SK-N-SH treated with all-trans-retinoic acid at 6 μM for 48 hours (cell line): ENCODE measurements at regions not wholly inside any gene's neighbourhood (a gene's known extent, or its start where the extent isn't known, plus 50 kb on each side); places are given as distances from the start of the nearest gene placed in this dataset.

Experiments used
- ATAC-seq: fragments of 200-7000 bp; cut with Tn5 transposase; 3 replicates; pipeline ENCODE4 v1.9.1; 2020; ENCODE audit warnings: mild to moderate bottlenecking, moderate library complexity
- ARNTL ChIP-seq: fragments of 450-650 bp; formaldehyde crosslinking; IDR thresholded peaks from 2 replicates; pipeline ENCODE4 v1.5.0; 2020; ENCODE audit warnings: low read depth, mild to moderate bottlenecking, moderate library complexity, borderline replicate concordance
- BACH2 ChIP-seq: fragments of 250-450 bp; sonication (Bioruptor Pico); IDR thresholded peaks from 2 replicates; pipeline ENCODE4 v1.9.0; 2021; ENCODE audit warnings: mild to moderate bottlenecking, borderline replicate concordance
- CREB5 ChIP-seq: fragments of 250-450 bp; sonication (Bioruptor Pico); IDR thresholded peaks from 2 replicates; pipeline ENCODE4 v1.5.1; 2020; ENCODE audit warnings: low read depth, mild to moderate bottlenecking, moderate library complexity
- CSDC2 ChIP-seq: fragments of 250-450 bp; sonication (Bioruptor Pico); IDR thresholded peaks from 2 replicates; pipeline ENCODE4 v1.5.0; 2020; ENCODE audit warnings: mild to moderate bottlenecking, moderate library complexity
- CSRNP3 ChIP-seq: fragments of 250-450 bp; sonication (Bioruptor Pico); IDR thresholded peaks from 2 replicates; pipeline ENCODE4 v1.5.1; 2021; ENCODE audit warnings: mild to moderate bottlenecking, moderate library complexity
- ESRRG ChIP-seq: fragments of 250-450 bp; sonication (Bioruptor Pico); IDR thresholded peaks from 2 replicates; pipeline ENCODE4 v1.6.1; 2021; ENCODE audit warnings: mild to moderate bottlenecking
- GLIS3 ChIP-seq: fragments of 250-450 bp; sonication (Bioruptor Pico); IDR thresholded peaks from 2 replicates; pipeline ENCODE4 v1.5.0; 2020; ENCODE audit warnings: mild to moderate bottlenecking, moderate library complexity
- ISL1 ChIP-seq: fragments of 250-450 bp; sonication (Bioruptor Pico); IDR thresholded peaks from 2 replicates; pipeline ENCODE4 v2.1.2; 2022; ENCODE audit warnings: mild to moderate bottlenecking, moderate library complexity
- PATZ1 ChIP-seq: fragments of 250-450 bp; sonication (Bioruptor Pico); IDR thresholded peaks from 2 replicates; pipeline ENCODE4 v1.8.0; 2020; ENCODE audit warnings: mild to moderate bottlenecking, moderate library complexity, borderline replicate concordance
- PPARA ChIP-seq: fragments of 250-450 bp; sonication (Bioruptor Pico); IDR thresholded peaks from 2 replicates; pipeline ENCODE4 v1.5.0; 2020; ENCODE audit warnings: mild to moderate bottlenecking, borderline replicate concordance
- RARB ChIP-seq: fragments of 250-450 bp; sonication (Bioruptor Pico); IDR thresholded peaks from 2 replicates; pipeline ENCODE4 v1.8.0; 2021; ENCODE audit warnings: mild to moderate bottlenecking, moderate library complexity
- SNAI2 ChIP-seq: fragments of 250-450 bp; sonication (Bioruptor Pico); IDR thresholded peaks from 2 replicates; pipeline ENCODE4 v1.5.0; 2020; ENCODE audit warnings: mild to moderate bottlenecking, moderate library complexity
- TCF4 ChIP-seq: fragments of 250-450 bp; sonication (Bioruptor Pico); IDR thresholded peaks from 2 replicates; pipeline ENCODE4 v1.8.0; 2021; ENCODE audit warnings: mild to moderate bottlenecking, moderate library complexity, borderline replicate concordance
- TOX ChIP-seq: fragments of 250-450 bp; sonication (Bioruptor Pico); IDR thresholded peaks from 2 replicates; pipeline ENCODE4 v1.8.0; 2021; ENCODE audit warnings: mild to moderate bottlenecking, moderate library complexity, borderline replicate concordance
- TSHZ2 ChIP-seq: fragments of 250-450 bp; sonication (Bioruptor Pico); IDR thresholded peaks from 2 replicates; pipeline ENCODE4 v1.5.0; 2020; ENCODE audit warnings: mild to moderate bottlenecking, moderate library complexity
- ZC3H10 ChIP-seq: fragments of 250-450 bp; sonication (Bioruptor Pico); IDR thresholded peaks from 2 replicates; pipeline ENCODE4 v1.5.1; 2021; ENCODE audit warnings: mild to moderate bottlenecking, moderate library complexity
- ZFP3 ChIP-seq: fragments of 250-450 bp; sonication (Bioruptor Pico); IDR thresholded peaks from 2 replicates; pipeline ENCODE4 v1.5.0; 2020; ENCODE audit warnings: mild to moderate bottlenecking, moderate library complexity
- ZFP30 ChIP-seq: fragments of 450-650 bp; formaldehyde crosslinking; IDR thresholded peaks from 2 replicates; pipeline ENCODE4 v1.5.0; 2022; ENCODE audit warnings: mild to moderate bottlenecking, moderate library complexity
- ZNF565 ChIP-seq: fragments of 450-650 bp; formaldehyde crosslinking; conservative IDR thresholded peaks from 2 replicates; pipeline ENCODE4 v1.5.0; 2020; ENCODE audit warnings: low read depth, mild to moderate bottlenecking, moderate library complexity
- ZNF70 ChIP-seq: fragments of 450-650 bp; formaldehyde crosslinking; IDR thresholded peaks from 2 replicates; pipeline ENCODE4 v1.5.0; 2020; ENCODE audit warnings: mild to moderate bottlenecking, moderate library complexity
- ZNF8 ChIP-seq: fragments of 450-650 bp; formaldehyde crosslinking; IDR thresholded peaks from 2 replicates; pipeline ENCODE4 v1.5.0; 2020; ENCODE audit warnings: mild to moderate bottlenecking, moderate library complexity

GRCh38 chr6:126797981-126798380 lies 320.5 kb upstream of the RSPO3 start:
- no peak for TF ChIP-seq CREB5 (CRISPR knock-in tag)
- TF ChIP-seq TCF4 (CRISPR knock-in tag) = no peak
- TF ChIP-seq ZC3H10 (CRISPR knock-in tag) = no peak
- no peak for TF ChIP-seq ZFP30 (CRISPR knock-in tag)
- TF ChIP-seq TOX (CRISPR knock-in tag) = no peak
- no peak for TF ChIP-seq TSHZ2 (CRISPR knock-in tag)
- TF ChIP-seq CSRNP3 (CRISPR knock-in tag) = no peak
- no peak for TF ChIP-seq ESRRG (CRISPR knock-in tag)
- ATAC-seq = no peak

- TF ChIP-seq CSRNP3 (CRISPR knock-in tag) = no peak
- no peak for TF ChIP-seq SNAI2 (CRISPR knock-in tag)
- no peak for TF ChIP-seq PATZ1 (CRISPR knock-in tag)
- TF ChIP-seq ZNF8 (CRISPR knock-in tag) = no peak
- no peak for TF ChIP-seq GLIS3 (CRISPR knock-in tag)
- TF ChIP-seq RARB (CRISPR knock-in tag) = no peak
- TF ChIP-seq ESRRG (CRISPR knock-in tag) = no peak
- TF ChIP-seq BACH2 (CRISPR knock-in tag) = no peak
- no peak for TF ChIP-seq ISL1 (CRISPR knock-in tag)
- no peak for TF ChIP-seq ZNF70 (CRISPR knock-in tag)
- no peak for ATAC-seq
Observed at GRCh38 chr6:126803769-126804168, 314.7 kb upstream of the RSPO3 start.

GRCh38 chr6:126804332-126805064 lies 314.0 kb upstream of the RSPO3 start:
- ATAC-seq = peak; percentile 89
- TF ChIP-seq ZNF565 (CRISPR knock-in tag) (no peak), ZNF70 (CRISPR knock-in tag) (no peak), ZC3H10 (CRISPR knock-in tag) (no peak), ZFP30 (CRISPR knock-in tag) (no peak), TCF4 (CRISPR knock-in tag) (no peak), TOX (CRISPR knock-in tag) (no peak), CREB5 (CRISPR knock-in tag) (no peak), CSRNP3 (CRISPR knock-in tag) (no peak), SNAI2 (CRISPR knock-in tag) (no peak), ZNF8 (CRISPR knock-in tag) (no peak), ESRRG (CRISPR knock-in tag) (no peak), GLIS3 (CRISPR knock-in tag) (no peak), PATZ1 (CRISPR knock-in tag) (no peak), RARB (CRISPR knock-in tag) (no peak), ARNTL (CRISPR knock-in tag) (no peak), PPARA (CRISPR knock-in tag) (no peak), ZFP3 (no peak), CSDC2 (CRISPR knock-in tag) (no peak)
